HG03571 (cell line): ENCODE measurements at regions not wholly inside any gene's neighbourhood (a gene's known extent, or its start where the extent isn't known, plus 50 kb on each side); places are given as distances from the start of the nearest gene placed in this dataset.
"Not testable (repeated sequence)": the region's sequence is repeated elsewhere in the genome, so short reads cannot be mapped to it uniquely, and the experiment has no call there.

Experiments
- ATAC-seq: cut with Tn5 transposase; IDR thresholded peaks from one replicate; pipeline ENCODE4 v1.9.1; 2021; ENCODE audit not compliant: unreplicated experiment

DNA sequence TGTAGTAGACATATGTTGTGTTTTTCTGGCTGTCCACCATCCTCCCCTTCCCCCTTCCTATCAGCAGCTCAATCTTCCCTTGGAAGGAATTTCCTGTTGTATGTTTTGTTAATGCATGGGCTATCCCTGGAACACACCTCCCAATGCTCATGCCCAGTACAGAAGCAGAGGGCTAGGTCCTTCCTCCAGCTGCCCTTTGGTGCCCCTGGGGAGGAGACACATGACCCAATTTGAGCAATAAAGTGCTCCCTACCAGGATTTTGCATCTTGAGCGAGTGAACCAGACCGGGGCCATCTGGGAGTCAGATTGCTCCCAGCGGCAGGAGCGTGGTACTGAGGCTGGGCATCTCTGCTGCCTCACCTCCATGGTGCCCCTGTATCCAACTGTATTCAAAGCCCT is 141.5 kb upstream of the MED13 start:
- no peak for ATAC-seq

DNA sequence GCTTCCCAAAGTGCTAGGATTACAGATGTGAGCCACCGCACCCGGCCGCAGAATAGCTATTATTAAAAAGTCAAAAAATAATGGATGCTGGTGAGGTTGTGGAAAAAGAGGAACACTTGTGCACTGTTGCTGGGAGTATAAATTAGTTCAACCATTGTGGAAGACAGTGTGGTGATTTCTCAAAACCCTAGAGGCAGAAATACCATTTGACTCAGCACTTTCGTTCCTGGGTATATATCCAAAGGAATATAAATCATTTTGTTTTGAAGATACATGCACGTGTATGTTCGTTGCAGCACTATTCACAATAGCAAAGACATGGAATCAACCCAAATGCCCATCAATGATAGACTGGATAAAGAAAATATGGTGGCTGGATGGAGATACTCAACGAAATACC is 132.1 kb upstream of the MED13 start:
- ATAC-seq = not testable (repeated sequence)

DNA sequence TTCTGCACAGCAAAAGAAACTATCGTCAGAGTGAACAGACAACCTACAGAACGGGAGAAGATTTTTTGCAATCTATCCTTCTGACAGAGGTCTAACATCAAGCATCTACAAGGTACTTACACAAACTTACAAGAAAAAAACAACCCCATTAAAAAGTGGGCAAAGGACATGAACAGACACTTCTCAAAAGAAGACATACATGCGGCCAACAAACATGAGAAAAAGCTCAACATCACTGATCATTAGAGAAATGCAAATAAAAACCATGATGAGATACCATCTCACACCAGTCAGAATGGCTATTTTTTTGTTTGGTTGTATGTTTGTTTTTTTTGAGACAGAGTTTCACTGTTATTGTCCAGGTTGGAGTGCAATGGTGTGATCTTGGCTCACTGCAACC is 131.5 kb upstream of the MED13 start:
- not testable (repeated sequence) for ATAC-seq

DNA sequence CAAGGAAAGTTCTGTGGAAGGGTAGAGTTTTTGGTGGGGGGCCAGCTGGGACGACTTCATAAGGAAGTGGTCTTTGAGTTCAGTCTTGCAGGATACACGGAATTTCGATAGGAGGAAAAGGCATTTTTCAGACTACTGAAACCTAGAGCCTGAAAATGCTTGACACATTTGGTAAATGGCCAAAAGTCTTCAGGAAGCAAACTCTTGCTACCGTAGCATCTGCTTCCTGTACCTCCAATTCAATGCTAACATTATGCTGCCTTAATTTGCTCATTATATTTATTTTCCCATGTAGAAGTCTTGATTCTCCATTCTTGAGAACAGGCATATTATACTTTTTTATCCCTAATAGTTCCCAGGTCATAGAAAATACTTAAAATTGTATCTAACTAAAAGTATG is 129.3 kb upstream of the MED13 start:
- ATAC-seq = no peak

DNA sequence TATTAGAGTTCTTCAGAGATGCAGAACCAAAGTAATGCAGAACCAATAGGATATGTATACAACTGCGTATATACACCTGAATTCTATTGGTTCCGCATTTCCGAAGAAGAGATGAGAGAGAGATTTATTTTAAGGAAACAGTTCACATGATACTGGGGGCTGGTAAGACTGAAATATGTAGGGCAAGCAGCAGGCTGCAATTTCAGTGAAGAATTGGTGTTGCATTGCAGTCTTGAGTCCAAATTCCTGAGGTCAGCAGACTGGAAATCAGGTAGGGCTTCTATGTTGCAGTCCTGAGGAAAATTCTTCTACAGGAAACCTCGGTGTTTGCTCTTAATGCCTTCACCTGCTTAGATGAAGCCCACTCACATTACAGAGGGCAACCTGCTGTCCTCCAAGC is 128.2 kb upstream of the MED13 start:
- no peak for ATAC-seq

DNA sequence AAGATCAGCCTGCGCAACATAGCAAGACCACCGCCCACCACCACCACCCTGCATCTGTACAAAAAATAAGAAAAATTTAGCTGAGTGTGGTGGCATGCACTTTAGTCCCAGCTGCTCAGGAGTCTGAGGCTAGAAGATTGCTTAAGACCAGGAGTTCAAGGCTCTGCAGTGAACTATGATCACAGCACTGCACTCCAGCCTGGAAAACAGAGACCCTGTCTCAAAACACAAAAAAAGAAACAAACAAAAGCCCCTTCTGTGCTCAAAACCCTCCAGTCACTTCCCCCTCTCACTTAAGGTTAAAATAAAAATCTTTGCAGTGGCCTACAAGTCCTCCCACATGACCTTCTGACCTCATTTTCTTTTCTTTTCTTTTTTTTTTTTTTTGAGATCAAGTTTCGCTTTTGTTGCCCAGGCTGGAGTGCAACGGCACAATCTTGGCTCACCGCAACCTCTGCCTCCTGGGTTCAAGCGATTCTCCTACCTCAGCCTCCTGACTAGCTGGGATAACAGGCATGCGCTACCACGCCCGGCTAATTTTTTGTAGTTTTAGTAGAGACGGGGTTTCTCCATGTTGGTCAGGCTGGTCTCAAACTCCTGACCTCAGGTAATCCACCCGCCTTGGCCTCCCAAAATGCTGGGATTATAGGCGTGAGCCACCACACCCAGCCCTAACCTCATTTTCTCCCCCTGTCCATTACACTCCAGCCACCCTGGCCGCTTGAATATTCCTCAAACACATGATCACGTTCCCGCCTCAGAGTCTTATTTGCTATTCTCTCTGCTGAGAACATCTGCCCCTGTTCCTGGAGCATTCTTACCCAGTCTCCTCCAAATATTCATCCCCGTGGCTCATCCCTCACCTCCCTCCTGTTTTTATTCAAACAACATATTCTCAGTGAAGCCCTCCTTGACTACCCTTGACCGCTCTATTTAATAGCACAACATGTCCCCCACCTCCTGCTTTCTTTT is 126.6 kb upstream of the MED13 start:
- ATAC-seq = no peak

DNA sequence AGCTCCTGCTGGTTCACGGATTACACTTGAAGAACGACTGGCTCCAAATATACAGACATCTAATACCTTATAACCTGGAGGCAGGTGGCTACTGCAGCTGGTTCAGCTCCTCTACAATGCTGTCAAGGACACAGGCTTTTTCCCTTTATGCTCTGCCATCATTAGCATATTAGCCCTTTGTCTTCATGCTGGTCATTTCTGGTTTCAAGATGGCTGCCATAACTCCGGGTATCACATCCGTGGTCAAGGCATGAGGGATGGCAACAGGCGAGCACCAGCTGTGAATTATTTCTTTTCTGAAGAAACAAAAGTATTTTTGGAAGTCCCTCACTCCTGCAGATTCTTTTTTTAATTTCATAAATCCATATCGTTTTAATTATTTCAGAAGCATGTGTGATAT is 124.3 kb upstream of the MED13 start:
- ATAC-seq = no peak

DNA sequence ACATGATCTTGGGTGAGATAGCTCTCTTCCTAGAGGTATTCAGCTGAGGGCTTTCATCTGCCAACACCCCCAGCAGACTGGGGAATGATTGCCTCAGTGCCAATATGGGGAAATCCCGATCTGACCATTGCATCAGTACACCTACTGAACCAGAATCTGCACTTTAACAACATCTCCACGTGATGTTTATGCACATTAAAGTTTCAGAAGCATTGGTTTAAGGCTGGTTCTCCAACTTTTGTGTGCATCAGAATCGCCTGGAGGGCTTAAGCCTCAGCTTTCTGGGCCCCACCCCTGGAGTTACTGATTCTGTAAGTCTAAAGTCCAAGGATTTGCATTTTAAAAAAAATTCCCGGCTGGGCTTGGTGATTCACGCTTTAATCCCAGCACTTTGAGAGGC is 123.6 kb upstream of the MED13 start:
- no peak for ATAC-seq

DNA sequence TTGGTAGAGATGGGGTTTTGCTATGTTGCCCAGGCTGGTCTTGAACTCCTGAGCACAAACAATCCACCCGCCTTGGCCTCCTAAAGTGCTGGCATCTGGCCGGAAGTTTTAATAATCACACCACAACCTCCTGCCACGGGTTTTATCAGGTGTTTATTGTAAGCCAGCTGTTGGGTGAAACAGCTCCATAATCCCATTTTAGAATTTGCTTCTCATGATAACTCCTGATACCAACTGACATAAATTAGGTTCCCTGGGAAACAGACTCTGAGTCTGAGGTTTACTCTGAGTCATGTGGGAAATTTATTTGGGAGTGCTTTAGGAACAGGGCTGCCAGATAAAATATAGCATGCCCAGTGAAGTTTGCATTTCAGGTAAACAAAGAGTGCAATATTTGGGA is 122.6 kb upstream of the MED13 start:
- ATAC-seq = no peak

DNA sequence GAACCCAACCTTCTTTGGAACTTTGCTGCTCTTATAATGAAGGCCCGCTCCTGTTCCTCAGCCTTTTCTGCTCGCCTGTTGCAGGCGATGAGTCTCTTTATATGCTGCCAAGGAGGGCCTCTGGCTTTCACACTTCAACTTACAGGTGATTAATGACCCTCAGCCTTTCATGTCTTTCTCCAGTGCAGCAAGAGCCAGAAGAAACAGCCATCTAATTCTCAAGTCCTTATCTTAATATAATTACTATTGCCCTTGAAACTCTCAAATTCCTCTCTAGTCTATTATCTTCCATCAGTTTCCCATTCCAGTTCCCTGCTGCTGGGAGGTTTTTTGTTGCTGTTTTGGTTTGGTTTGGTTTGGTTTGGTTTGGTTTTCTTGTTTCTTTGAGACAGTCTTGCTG is 121.8 kb upstream of the MED13 start:
- ATAC-seq = no peak

DNA sequence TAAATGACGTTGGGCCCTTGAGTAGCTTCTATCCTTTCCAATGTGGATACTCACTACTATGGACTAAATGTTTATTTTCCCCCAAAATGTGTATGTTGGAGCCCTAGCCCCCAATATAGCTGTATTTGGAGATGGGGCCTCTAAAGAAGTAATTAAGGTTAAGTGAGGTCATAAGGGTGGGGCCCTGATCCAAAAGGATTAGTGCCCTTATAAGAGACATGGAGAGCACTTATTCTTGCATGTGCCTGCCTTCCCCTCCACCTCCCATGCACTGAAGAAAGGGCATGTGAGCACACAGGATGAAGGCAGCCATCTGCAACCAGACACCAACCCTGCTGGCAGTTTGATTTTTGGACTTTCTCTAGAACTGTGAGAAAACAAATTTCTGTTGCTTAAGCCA is 115.7 kb upstream of the MED13 start:
- ATAC-seq = no peak

DNA sequence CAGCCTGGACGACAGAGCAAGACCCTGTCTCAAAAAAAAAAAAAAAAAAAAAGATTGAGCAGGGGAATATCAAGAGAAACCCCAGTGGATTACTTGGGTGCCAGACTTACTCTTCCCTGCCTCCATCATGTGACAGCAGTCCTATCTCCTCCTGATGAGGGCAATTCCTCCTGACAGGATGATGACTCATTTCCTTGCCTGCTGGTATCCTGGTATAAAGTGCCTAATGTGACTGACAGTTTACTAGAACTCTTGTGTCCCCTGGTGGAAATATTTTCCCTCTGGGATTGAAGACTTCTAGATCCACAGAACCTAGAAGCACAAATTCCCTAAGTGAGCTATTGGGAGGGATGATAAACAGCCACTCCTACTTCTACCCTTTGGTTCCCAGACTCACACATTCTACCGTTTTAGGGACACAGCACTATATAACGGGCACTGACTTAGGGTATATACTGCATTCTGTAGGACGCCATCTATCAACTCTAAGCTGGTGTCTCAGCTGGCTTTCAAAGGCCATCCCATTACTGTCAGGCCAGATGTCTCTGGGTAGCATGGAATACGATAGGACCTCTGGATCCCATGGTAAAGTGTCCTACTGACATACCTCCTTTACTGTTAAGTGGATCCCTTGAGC is 114.6 kb upstream of the MED13 start:
- ATAC-seq = no peak

DNA sequence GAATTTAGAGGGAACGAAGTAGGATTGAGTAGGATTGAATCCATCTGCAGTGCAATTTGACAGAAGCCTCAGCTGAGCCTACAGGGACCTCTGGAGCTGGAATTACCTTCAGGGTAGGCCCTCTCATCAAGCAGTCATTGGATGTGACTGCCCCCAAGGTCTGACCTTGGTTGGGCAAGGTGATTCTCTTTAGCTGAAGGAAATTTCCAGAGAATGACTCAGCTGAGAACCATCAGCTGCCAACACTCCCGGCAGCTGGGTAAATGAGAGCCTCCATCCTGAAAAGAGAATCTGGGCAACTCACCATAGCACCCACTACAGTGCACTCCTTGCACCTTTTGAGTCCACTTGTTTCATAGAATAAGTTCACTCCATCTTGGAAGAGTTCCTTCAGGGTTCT is 113.5 kb upstream of the MED13 start:
- no peak for ATAC-seq

DNA sequence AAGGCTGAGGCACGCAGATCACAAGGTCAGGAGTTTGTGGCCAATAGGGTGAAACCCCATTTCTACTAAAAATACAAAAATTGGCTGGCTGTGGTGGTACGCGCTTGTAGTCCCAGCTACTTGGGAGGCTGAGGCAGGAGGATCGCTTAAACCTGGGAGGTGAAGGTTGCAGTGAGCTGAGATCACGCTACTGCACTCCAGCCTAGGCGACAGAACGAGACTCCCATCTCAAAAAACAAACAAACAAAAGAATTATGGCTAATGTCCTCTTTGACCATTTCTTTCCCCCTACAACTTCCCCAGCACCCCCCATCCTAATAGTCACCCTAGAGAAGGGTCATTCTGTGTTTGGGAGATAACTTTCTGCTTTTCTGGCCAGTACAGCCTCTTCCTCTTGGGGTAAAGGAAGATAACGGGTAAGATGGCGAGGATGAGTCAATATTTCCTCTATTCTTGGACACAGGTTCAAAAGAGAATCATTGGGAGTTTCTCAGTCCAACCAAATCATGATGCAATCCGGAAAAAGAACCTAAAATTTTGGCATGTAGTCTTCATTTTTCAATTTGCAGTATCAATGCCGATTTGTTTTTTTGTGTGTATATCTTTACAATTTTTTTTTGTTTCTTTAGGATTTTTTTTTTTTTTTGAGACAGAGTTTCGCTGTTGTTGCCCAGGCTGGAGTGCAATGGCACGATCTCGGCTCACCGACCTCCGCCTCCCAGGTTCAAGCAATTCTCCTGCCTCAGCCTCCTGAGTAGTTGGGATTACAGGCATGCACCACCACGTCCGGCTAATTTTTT is 107.6 kb upstream of the MED13 start:
- no peak for ATAC-seq

DNA sequence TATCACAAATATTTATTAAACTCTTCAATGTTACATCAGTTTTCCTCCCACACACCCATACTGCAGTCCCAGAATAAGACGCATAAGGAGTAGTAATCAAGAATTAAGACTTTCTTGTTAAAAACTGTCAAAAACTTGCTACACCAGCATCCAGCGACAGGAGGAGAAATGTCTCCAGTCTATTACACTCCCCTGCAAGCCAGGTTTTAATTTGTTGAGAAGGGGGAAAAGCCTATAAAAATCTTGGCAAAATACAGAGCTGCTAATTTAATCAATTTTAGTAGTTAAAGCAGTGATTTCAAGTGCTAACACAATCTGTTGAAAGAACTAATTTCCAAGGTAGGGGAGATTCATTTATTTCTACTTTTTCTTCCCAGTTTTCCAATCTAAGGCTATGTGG is 102.0 kb upstream of the MED13 start:
- no peak for ATAC-seq

DNA sequence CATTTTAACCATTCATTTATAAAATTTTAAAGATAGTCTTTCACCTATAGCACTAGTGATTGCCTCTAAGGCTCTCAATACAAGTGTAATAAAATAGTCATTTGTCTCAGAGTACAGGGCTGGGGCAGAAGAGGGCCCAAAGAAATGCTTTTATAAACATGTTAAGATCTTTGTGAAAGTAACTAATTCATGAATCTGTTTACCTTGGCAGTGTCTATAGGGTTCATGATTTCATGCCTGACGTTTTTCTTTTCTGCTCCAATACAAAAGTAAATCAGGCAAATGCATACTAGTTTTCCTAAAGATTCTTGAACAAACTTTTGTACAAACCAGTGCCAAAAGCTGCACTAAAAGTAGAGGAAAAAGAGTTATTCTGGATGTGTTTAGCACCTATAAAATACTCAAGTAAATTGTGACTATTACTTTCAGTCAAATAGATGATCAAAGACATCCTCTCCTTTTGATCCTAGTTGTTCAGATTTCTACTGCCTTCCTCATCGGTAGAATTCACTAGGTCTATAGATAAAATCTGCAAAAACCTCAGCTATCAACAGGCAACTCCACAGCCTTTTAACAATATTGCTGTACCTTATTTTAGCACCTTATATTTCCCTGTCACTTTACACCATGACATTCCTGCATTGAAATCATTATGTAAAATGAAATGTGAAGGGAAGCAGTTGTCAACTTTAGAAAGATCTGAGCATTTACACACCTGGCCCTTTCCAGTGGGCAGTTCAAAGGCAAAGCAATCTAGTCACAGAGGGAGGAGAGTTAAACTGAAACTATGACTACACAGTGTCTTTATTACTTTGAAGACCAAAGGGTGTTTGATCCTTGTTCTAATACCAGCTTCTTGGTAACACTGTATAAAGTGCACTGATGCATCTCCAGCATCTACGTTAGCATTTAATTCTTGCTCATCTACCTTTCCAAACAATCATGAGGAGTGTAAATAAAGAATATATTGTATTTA is 100.0 kb upstream of the MED13 start:
- ATAC-seq = no peak

DNA sequence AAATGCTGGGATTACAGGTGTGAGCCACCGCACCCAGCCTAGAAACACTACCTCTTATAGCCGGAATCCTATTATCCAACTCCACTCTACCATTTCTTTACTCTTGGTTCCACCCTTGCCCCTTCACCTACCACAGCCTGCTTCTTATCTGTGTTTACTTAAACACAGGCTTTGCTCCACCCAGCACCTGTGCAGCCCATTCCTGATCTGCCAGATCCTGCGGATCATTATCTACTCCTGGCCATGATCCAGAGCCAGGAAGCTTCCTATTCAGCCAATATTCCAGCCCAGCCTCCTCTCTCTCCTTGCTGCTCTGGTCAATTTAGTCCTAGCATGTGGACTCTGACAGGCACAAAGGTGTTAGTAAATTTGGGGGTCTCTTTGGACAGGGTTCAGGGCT is 98.8 kb upstream of the MED13 start:
- no peak for ATAC-seq

DNA sequence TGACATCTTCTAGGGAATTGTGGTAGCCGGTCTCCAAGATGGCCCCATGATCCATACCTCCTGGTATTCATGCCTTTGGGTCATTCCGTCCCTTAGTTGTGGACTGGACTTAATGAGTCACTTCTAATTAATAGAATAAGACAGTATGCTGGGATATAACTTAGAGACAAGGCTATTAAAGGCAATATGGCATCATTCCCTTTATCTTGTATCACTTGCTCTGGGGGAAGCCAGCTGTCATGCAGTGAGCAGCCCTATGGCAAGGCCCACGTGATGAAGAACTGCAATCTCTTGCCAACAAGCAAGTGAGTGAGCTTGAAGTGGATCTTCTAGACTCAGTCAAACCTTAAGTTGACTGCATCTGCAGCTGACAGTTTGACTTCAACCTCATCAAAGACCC is 97.8 kb upstream of the MED13 start:
- ATAC-seq = no peak

DNA sequence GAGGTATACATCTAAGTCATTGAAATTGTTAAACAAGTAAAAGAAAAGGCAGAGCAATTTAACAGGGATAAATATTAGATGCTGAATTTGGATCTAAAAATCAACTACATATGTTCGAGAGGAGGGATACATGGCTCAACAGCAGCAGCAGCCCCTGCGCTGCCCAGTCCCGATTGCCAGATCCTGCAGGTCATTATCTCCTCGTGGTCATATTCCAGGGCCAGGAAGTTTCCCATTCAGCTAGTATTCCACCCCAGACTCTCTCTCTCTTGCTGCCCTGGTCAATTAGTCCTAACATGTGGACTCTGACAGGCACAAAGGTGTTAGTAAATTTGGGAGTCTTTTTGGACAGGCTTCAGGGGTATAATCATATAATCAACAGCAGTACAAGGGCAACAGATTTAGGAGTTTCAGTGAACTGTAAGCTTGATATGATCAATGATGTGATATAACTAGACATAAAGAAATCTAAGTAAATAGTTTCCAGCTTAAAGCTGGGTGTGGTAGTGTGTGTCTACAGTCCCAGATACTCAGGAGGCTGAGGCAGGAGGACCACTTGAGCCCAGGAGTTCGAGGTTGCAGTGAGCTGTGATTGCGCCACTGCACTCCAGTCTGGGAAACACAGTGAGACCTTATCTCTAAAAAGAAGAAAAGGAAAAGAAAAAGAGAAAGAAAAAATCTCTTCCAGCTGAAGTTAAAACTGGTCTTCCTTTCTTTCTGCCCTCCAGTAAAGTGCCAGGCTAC is 96.5 kb upstream of the MED13 start:
- ATAC-seq = no peak

DNA sequence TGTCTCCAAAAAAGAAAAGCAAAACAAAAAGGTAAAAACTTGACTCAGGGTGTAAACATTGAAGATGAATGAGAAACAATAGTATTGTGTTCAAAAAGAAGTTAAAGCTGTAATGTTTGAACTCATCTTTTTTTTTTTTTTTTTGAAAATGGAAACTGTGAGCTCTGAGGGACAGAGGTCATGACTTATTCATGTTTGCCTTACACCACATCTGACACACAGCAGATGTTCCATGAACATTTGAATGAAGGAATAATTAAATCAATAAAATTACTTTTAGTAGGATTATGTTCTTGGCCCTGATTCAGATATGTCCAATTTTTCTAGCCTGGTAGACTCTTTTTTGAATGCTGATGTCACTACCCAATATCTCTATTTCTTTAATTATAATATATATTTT is 95.7 kb upstream of the MED13 start:
- ATAC-seq = no peak
